NK-92 treated with Interleukin-12 subunit alpha and Interleukin-12 subunit beta, amount 100 ng/mL, for 24 hours (cell line): ENCODE measurements at regions not wholly inside any gene's neighbourhood (a gene's known extent, or its start where the extent isn't known, plus 50 kb on each side); places are given as distances from the start of the nearest gene placed in this dataset.

Source experiments
- DNase-seq: peaks from one replicate; lab custom pipeline; 2025; lab: John Stamatoyannopoulos, UW

DNA sequence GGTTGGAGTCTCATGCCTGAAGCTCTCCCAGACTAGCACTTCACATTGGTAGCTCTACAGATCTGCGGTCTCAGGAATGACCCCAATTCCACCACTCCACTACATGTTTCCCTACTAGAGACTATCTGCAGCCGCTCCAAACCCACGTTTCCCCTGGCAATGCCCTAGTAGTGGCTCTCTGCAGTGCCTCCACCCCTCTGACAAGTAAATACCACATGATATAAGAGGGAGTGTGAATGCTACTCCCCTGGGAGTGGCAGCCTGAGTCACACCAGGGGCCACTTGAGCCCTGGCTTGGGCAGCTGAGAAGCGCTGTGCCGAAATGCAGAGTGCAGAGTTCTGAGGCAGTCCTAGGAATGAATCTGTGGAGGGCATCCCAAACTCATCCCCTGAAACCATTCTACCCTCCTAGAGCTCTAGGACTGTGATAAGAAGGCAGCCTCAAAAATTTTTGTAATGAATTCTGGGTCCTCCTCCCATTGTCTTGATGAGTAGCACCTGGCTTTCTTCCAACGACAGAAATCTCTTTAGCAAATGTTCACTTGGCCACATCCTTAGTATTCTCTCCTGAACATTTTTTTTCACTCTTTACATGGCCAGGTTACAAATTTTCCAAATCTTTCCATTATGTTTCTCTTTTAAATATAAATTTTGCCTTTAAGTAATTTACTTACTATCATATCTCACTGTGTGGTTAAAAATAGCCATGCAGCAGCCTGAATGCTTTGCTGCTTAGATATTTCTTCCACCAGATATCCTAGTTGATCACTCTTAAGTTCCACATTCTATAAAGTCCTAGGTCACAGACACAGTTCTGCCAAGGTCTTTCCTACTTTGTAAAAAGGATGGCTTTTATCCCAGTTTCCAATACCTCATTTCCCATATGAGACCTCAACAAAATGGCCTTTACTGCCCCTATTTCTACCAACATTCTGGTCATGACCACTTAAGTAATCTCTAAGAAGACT lies 160.2 kb upstream of the CPEB2 start:
- no peak for DNase-seq

DNA sequence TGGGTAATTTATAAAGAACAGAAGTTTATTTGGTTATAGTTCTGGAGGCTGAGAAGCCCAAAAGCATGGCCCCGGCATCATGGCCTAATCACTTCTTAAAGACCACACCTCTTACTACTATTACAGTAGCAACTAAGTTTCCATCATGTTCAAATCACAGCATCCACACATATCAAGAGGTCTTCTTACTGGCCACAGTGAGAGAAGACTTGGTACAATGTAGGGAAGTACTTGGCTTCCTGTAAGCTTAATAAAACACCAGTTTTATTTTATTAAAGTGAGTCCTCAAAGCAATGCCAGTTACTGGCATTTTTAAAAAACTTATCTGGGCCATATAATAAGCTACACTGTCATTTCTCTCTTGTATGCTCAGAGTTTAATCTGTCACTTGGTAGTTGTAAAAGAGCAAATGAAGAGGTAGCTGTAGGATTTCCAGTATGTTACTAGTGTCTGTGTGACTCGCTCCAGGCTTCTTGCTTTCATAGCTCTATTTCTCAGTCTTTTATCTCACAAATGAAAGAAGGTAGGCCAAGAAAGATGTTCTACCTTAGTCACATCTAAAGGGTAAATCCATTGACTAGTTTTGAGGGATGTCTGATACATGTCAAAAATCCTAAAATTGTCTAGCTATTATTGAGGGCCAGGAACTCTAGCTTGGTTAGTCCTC lies 159.2 kb upstream of the CPEB2 start:
- no peak for DNase-seq

DNA sequence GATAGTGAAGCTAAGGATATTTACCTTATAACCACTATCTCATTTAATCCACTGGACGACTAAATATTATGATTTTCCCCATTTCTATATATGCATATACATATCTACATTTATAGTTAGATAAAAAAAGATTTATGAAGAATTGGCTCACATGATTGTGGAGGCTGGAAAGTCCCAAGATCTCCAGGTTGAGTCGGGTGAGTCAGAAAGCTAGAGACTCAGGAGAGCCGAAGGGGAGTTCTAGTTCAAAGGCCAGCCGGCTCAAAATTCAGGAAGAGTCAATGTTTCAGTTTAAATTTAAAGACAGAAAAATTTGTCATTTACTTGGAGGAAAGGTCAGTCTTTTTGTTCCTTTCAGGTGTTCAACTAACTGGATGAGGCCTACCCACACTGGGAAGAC lies 158.2 kb upstream of the CPEB2 start:
- no peak for DNase-seq

GRCh38 chr4:14848229-14848628 lies 154.1 kb upstream of the CPEB2 start:
- no peak for DNase-seq

DNA sequence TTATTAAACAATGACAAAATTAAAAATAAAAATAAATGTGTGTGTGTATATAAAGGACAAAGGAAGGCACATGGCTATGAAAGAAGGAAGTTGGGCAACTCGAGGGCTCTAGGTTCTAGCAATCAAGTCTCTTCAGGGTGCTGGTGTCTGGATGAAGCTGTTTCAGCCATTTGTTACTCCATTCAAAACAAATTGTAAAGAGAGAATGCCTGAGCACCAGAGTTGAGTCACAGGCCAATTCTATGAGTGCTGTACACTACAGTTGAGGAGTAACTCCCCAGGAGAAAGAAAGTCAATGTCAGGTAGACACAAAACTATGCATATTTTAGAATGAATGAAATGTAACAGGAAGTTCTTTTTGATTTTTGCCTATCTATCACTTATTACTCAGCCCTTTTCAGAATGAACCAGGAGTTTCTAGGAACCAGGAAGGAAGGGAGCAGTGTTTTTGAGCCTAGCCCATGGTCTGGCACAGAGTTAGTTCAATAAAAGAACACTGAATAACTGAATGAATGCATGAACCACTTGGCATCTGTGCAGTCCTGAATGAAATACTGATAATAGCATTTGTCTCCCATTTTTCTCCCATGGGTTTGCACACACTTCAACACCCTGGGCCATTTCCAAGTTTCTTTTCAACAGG lies 151.7 kb upstream of the CPEB2 start:
- no peak for DNase-seq

DNA sequence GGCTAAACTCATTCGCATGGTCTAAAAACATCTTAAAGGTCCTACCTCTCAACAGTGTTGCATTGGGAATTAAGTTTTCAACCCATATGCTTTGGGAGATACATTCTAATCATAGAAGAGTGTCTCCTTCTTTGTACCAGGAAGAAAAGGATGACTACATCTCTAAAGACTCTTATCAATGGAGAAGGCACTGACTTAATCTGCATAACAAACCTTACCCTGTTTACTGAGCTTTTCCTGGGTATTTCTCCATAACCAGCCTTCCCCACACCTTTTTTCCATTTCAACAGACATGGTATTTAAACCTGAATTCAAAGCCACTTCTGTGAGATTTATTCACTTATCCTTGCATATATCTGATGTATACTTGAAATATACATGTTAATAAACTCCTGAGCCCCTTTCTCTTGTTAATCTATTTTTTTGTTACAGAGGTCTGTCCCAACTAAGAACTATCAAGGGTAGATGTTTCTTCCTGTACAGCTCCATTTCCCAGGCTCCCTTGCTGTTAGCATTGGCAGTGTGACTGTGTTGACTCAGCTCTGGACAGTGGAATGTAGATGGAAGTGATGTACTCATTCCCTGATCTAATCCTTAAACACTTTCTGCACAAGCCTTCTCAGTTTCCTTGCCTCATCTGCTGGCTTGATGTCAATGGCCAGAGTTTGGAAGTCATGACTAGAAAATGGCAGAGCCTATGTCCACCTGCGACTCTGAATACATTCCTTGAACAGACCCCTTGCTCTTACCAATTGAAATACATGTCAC lies 148.9 kb upstream of the CPEB2 start:
- DNase-seq, result no peak

GRCh38 chr4:14855719-14856061 lies 146.6 kb upstream of the CPEB2 start:
- no peak for DNase-seq

DNA sequence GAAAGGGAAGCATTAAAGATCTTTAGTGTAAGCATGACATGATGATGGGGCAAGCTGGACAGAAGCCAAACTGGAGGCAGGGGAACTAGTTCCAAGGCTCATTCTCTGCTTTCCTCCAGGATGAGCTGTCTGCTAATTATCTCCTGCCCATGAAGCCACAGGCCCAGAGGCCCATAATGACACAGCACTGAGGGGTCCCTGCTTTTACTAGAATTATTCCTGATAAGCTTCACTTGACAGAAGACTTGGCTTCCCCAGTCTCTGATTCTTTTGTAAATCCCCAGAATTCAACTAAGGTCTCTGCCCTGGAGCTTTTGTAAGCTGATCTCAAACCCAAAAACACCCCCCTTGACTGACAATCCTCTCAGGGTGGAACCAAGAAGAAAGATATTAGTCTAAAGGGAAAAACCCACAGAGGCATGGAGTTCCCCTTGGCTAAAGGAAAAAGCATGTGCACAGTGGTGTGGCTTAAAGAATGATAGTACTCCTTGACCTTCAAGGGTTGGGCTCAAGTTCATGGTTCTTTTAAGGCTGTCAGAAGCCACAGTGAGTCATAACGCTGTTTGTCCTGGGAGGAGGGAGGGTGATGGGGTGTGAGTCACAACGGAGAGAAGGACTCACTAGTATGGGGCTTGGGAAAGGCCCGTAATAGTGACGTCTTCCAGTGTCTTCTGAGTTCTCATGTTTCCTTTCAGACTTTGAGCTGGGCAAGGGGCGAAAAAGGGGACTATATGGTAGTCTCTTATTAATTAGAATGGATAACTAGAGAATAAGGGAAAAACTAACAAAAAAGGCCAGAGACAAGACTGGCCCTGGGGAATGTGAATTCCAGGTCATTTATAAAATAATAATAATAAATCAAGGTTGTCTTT lies 146.0 kb upstream of the CPEB2 start:
- DNase-seq, result peak; percentile 59

DNA sequence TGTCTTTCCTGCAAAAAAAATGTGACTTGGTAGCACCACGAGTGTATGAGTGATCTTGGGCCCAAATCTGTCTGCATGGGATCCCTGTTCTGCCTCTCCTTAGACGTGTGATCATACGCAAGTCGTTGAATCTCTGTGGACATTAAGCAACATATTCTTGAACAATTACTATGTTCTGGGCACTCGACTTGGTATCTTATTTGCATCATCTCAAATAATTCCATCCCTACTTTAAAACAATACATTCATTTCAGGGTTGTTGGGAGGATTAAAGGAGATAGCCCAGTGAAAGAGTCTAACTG lies 145.4 kb upstream of the CPEB2 start:
- DNase-seq, result no peak

DNA sequence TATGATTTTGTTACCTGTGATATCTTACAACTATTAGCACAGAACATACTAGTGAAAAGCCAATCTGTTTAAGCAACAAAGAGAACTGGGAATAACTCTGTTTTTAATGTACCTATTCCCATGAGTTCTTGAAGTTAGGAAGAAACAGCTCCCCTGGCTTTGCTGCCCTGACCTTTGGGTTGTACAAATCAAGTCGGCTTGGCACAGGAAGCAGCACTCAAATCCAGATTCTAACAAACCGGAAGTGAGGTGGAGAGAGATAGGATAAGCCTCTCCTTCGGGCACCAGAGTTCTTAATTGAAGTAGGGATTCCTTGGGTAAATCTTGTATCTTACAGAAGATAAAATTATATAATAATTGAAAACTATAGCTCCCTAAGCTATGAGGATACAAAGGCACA lies 144.8 kb upstream of the CPEB2 start:
- DNase-seq, result no peak

DNA sequence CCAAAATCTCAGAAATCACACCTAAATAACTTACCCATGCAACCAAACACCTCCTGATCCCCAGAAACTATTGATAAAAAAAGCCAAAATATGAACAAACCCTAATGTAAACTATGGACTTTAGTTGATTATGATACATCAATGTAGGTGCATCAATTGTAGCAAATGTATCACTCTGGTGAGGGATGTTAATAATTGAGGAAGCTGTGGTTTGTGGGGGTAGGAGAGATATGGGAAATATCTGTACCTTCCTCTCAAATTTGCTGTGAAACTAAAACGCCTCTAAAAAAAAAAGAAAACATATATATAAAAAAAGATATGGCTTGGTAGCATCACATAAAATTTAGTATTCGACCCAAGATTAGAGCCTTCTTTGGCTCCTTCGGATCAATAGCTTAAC lies 144.3 kb upstream of the CPEB2 start:
- no peak for DNase-seq

DNA sequence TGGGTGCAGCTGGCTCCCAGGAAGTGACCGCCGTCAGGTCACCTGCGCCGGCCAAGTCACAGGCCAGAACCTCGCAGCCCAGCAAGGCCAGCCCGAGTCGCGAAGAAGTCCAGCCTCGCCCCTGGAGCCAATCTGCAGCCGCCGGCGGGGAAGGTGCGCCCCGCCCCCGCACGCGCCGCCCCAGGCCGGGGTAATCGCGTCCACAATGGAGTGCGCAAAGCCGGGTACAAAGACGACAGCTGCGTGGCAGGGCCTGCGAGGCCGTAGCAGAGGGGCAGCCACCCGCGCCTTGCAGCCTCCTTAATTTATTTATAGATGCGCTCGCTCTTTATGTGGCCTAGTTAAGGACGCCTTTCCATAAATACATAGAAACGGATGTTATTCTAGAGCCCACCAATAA lies 139.4 kb upstream of the CPEB2 start:
- DNase-seq, result no peak

GRCh38 chr4:14863418-14864364 lies 138.6 kb upstream of the CPEB2 start:
- no peak for DNase-seq

GRCh38 chr4:14864365-14865030 lies 137.8 kb upstream of the CPEB2 start:
- no peak for DNase-seq

DNA sequence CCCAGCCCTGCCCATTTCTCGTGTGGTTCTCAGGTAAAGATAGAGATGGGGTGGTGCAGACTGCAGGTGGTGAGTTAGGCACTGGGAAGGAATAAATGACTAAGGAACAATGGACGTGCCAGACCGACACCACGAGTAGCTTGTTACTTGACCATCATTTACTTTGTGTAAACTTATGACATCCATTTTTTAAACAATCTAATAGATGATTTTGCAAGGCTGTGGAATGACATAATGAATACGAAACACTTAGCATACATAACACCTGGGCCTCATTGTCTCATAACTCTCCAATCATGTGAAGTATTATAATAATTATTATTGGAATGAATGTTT lies 137.3 kb upstream of the CPEB2 start:
- DNase-seq, result no peak

DNA sequence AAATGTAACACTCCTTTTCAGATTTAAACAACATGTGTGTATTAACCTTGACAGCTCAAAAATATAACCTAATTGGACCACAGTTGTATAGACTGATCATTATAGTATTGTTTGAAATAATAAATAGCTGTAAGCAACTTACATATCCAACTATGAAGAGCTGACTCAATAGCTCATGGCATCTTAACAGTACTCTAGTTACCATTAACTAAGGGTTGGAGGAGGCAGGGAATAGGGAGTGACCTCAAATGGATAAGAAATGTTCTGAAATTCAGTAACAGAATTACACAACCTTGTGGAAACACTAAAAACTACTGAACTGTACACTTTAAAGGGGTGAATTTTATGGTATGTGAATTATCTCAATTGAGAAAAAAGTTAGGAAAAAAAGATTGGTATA lies 136.5 kb upstream of the CPEB2 start:
- DNase-seq, result no peak

DNA sequence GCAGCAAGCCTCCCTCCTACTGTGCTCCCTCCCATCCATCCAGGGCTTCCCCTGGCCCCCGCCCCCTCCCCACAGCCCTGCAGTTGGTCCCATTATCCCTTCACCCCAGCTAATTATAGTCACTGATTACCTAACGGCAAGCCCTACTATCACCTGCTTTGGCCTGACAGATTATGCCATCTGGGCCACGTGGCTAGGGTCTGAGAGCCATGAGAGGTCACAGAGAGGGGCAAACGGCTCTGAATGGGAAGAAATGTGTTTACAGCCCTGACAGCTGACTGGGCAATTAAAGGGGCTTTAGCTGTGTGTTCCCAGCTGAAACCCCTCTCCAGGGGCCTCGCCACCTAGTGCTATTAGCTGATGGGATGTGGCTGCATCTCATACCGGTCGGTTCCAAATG lies 134.4 kb upstream of the CPEB2 start:
- DNase-seq, result no peak

GRCh38 chr4:14868426-14869395 lies 133.6 kb upstream of the CPEB2 start:
- DNase-seq, result no peak
